HepG2 (cell line): ENCODE measurements at regions not wholly inside any gene's neighbourhood (a gene's known extent, or its start where the extent isn't known, plus 50 kb on each side); places are given as distances from the start of the nearest gene placed in this dataset.
A peak's percentile ranks its signal among the peaks of the same experiment; 100 is the strongest.

ENCODE experiments used
- ATAC-seq: fragments of 200-7000 bp; cut with Tn5 transposase; 3 replicates; pipeline ENCODE4 v1.9.1; 2020; ENCODE audit warnings: mild to moderate bottlenecking, moderate library complexity
- BruUV-seq: library from RNA; stranded (reverse); fragments of 400-500 nt; replicated peaks from 2 replicates; lab custom pipeline; 2021; lab: Mats Ljungman, UMichigan
- CTCF ChIA-PET: fragments of 300-600 bp; formaldehyde crosslinking; extraction: SDS; loops from one replicate; lab custom pipeline; 2021; ENCODE audit warnings: low total read pairs, inconsistent platforms, low intra/inter-chr PET ratio; lab: Yijun Ruan, JAX
- POLR2A ChIA-PET: fragments of 350-600 bp; sonication (Branson Sonifier 250); formaldehyde crosslinking; loops from one replicate; lab custom pipeline; 2020; ENCODE audit warnings: antibody characterized with exemption, inconsistent platforms; lab: Yijun Ruan, JAX
- DNase-seq: peaks from one replicate; pipeline ENCODE4 v3.0.0-alpha.2; 2015; ENCODE audit warnings: low spot score
- FAIRE-seq: peaks from 3 replicates; lab custom pipeline; 2011; peaks lifted over from hg19 to GRCh38; lab: Jason Lieb, UNC
- H2AFZ ChIP-seq: one replicate; pipeline ENCODE4 v1.6.1; 2011; ENCODE audit warnings: low read length, inconsistent platforms
- H3K27ac ChIP-seq: fragments of 300-600 bp; 3 replicates; pipeline ENCODE4 v1.8.0; 2011; ENCODE audit warnings: mixed run types, mild to moderate bottlenecking, mixed read lengths, low read length, inconsistent platforms; ENCODE audit not compliant: insufficient read depth; ENCODE audit errors: extremely low read length
- H3K27me3 ChIP-seq, 2 experiments: fragments of 200-600 bp in 1 of 2; 2 replicates in 1 of 2; 3 replicates in 1 of 2; pipeline versions ENCODE4 v1.6.0 to v1.8.0; 2011; ENCODE audit warnings: low read length in 2 of 2, mild to moderate bottlenecking in 2 of 2, moderate library complexity in 2 of 2, inconsistent platforms in 1 of 2; ENCODE audit not compliant: insufficient read depth in 2 of 2, control insufficient read depth in 1 of 2
- H3K36me3 ChIP-seq, 2 experiments: fragments of 200-600 bp in 1 of 2; replicated peaks in 1 of 2; 2 replicates in 1 of 2; 3 replicates in 1 of 2; pipeline versions ENCODE4 v1.5.1 to v1.8.0; 2011; ENCODE audit warnings: low read length in 2 of 2, inconsistent platforms in 1 of 2; ENCODE audit not compliant: insufficient read depth in 2 of 2, control insufficient read depth in 1 of 2
- H3K4me1 ChIP-seq: 2 replicates; pipeline ENCODE4 v1.5.1; 2012; ENCODE audit warnings: low read length, inconsistent platforms; ENCODE audit not compliant: insufficient read depth
- H3K4me2 ChIP-seq: 2 replicates; pipeline ENCODE4 v1.6.0; 2011; ENCODE audit warnings: low read depth, low read length, inconsistent platforms
- H3K4me3 ChIP-seq, 3 experiments: fragments of 200-600 bp in 1 of 3; sonication (generic), shearing (Covaris generic) in 1 of 3; replicated peaks in 1 of 3; 2 replicates each; pipeline ENCODE4 v1.5.1; 2011 to 2016; ENCODE audit warnings: low read length in 3 of 3, inconsistent platforms in 2 of 3, low read depth in 2 of 3, mild to moderate bottlenecking in 2 of 3, control low read depth in 1 of 3, mixed read lengths in 1 of 3; ENCODE audit not compliant: insufficient read depth in 1 of 3
- H3K79me2 ChIP-seq: one replicate; pipeline ENCODE4 v1.6.1; 2011; ENCODE audit warnings: low read length, inconsistent platforms; ENCODE audit not compliant: insufficient read depth
- H3K9ac ChIP-seq: 2 replicates; pipeline ENCODE4 v1.6.0; 2011; ENCODE audit warnings: mild to moderate bottlenecking, low read depth, low read length, inconsistent platforms; ENCODE audit not compliant: insufficient read depth
- H3K9me3 ChIP-seq: 2 replicates; pipeline ENCODE4 v1.5.1; 2012; ENCODE audit warnings: mild to moderate bottlenecking, low read length
- H4K20me1 ChIP-seq: 2 replicates; pipeline ENCODE4 v1.6.0; 2011; ENCODE audit warnings: inconsistent platforms, mild to moderate bottlenecking, low read length, moderate library complexity; ENCODE audit not compliant: insufficient read depth
- AGO2 ChIP-seq: fragments of 200-400 bp; formaldehyde crosslinking; optimal IDR thresholded peaks from 2 replicates; pipeline ENCODE3; 2017; ENCODE audit warnings: mild to moderate bottlenecking, low read depth, low read length, moderate library complexity
- HNF4A ChIP-seq: sonication (generic); formaldehyde crosslinking; IDR thresholded peaks from 2 replicates; pipeline ENCODE4 v1.4.0; 2020; ENCODE audit warnings: missing genetic modification reagents
- JUND ChIP-seq: sonication (generic); formaldehyde crosslinking; IDR thresholded peaks from 2 replicates; pipeline ENCODE4 v1.8.0; 2022; ENCODE audit warnings: mild to moderate bottlenecking, missing genetic modification reagents
- KMT2A ChIP-seq: sonication (generic); formaldehyde crosslinking; IDR thresholded peaks from 2 replicates; pipeline ENCODE4 v1.4.0; 2020; ENCODE audit warnings: missing genetic modification reagents
- MEIS2 ChIP-seq: sonication (generic); formaldehyde crosslinking; IDR thresholded peaks from 2 replicates; pipeline ENCODE4 v1.9.0; 2021; ENCODE audit warnings: mild to moderate bottlenecking, missing genetic modification reagents
- NR2F6 ChIP-seq, 2 experiments: IDR thresholded peaks; 2 replicates each; pipeline ENCODE4 v1.6.1; 2016; ENCODE audit warnings: antibody characterized with exemption in 1 of 2, mild to moderate bottlenecking in 1 of 2
- ZFYVE20 ChIP-seq: sonication (generic); formaldehyde crosslinking; IDR thresholded peaks from 2 replicates; pipeline ENCODE4 v1.8.0; 2023; ENCODE audit warnings: low read depth, mild to moderate bottlenecking, moderate library complexity, missing genetic modification reagents, borderline replicate concordance
- ZNF24 ChIP-seq: fragments of 450-650 bp; IDR thresholded peaks from 2 replicates; pipeline ENCODE4 v1.6.1; 2017; ENCODE audit warnings: antibody characterized with exemption, mild to moderate bottlenecking
- ZNF775 ChIP-seq: sonication (generic); formaldehyde crosslinking; IDR thresholded peaks from 2 replicates; pipeline ENCODE4 v1.4.0; 2020; ENCODE audit warnings: missing genetic modification reagents, mild to moderate bottlenecking, moderate library complexity, borderline replicate concordance
- ZNF782 ChIP-seq: sonication (generic); formaldehyde crosslinking; IDR thresholded peaks from 2 replicates; pipeline ENCODE4 v1.4.0; 2020; ENCODE audit warnings: missing genetic modification reagents, mild to moderate bottlenecking, borderline replicate concordance
- WGBS: methylation state at CpG from one replicate; pipeline ENCODE4 v1.1.6; 2017; ENCODE audit warnings: low lambda C conversion rate; 5-methylcytosine and 5-hydroxymethylcytosine counted together
- in situ Hi-C: cut with HindIII; loops from 2 replicates; pipeline ENCODE4 v1.10.0; 2017; ENCODE audit warnings: low pct_unique_long_range_greater_than_20kb; ENCODE audit not compliant: extremely low pct_ligation_motif_present
- intact Hi-C: fragments of 100-400 bp; cut with micrococcal nuclease; formaldehyde crosslinking; loops from one replicate; pipeline ENCODE4 v1.10.0; 2022; ENCODE audit not compliant: unreplicated experiment
- TF ChIP-seq, protein P1 (sequence below): sonication (generic); formaldehyde crosslinking; IDR thresholded peaks from 2 replicates; pipeline ENCODE4 v1.5.0; 2020; ENCODE audit warnings: mild to moderate bottlenecking, missing genetic modification reagents, moderate library complexity
- TF ChIP-seq, protein P2 (sequence below): sonication (generic); formaldehyde crosslinking; IDR thresholded peaks from 2 replicates; pipeline ENCODE4 v1.4.0; 2020; ENCODE audit warnings: missing genetic modification reagents, mild to moderate bottlenecking, borderline replicate concordance
- TF ChIP-seq, protein P3 (sequence below): sonication (generic); formaldehyde crosslinking; IDR thresholded peaks from 2 replicates; pipeline ENCODE4 v1.4.0; 2020; ENCODE audit warnings: missing genetic modification reagents; ENCODE audit errors: not compliant biosample characterization
- TF ChIP-seq, protein P4 (sequence below): sonication (generic); formaldehyde crosslinking; IDR thresholded peaks from 2 replicates; pipeline ENCODE4 v1.4.0; 2020; ENCODE audit warnings: mild to moderate bottlenecking, low read depth, missing genetic modification reagents

DNA sequence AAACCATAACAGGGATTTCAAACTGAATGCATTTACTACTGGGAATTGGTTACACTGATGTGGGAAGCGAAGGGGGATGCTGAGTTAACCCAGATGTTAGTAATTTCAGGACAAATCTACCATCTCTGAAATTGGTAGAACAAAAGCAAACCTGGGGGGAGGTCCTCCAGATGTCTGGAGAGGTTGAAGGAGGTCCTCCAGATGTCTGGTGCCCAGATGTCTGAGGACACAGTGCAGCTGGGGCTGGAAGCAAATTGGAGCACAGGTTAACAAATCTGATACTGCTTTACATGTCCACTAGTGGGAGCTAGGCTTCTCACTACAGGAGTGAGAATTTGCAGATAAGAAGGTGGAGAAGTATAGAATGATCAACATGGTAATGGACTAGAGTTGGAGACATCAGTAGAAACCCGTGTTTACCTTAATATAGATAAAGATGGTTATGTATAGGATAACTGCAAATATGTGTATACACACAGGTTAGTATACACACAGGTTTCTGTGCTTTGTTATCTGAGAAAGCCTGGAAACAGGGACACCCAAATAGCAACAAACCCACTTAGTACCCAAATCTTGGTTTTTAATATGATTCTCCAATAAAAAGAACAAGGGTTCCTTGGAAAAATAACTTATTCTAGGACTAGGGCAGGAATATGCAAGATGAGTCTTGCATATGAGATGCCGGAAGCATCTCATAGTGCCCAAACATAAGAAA lies 162.5 kb downstream of the C12orf50 start:
- H3K79me2 ChIP-seq, result no peaks in the 10 kb centered on the region
- intact Hi-C loops, result loop anchor here (1.0 to 2.0 kb wide), 2 partner anchors 129 to 182 kb away; no protein-coding TSS in a partner anchor
- in situ Hi-C loops, result no loop called here
- H3K4me1 ChIP-seq, result no peaks in the 10 kb centered on the region
- FAIRE-seq (peak; percentile 8), DNase-seq (peak; percentile 14), ATAC-seq (peak; percentile 68)
- WGBS, result 19% methylated on average over 3 of the region's 3 CpGs
- H2AFZ ChIP-seq, result no peak overlapping the region
- no peak overlapping the region for H3K9ac ChIP-seq
- TF ChIP-seq ZNF782 (CRISPR knock-in tag), result no peak
- peak; percentile 72; the same call in 1 of the 2 replicates for TF ChIP-seq ZNF775 (CRISPR knock-in tag)
- TF ChIP-seq, protein P1, sequence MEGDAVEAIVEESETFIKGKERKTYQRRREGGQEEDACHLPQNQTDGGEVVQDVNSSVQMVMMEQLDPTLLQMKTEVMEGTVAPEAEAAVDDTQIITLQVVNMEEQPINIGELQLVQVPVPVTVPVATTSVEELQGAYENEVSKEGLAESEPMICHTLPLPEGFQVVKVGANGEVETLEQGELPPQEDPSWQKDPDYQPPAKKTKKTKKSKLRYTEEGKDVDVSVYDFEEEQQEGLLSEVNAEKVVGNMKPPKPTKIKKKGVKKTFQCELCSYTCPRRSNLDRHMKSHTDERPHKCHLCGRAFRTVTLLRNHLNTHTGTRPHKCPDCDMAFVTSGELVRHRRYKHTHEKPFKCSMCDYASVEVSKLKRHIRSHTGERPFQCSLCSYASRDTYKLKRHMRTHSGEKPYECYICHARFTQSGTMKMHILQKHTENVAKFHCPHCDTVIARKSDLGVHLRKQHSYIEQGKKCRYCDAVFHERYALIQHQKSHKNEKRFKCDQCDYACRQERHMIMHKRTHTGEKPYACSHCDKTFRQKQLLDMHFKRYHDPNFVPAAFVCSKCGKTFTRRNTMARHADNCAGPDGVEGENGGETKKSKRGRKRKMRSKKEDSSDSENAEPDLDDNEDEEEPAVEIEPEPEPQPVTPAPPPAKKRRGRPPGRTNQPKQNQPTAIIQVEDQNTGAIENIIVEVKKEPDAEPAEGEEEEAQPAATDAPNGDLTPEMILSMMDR (CRISPR knock-in tag), result peak; percentile 42
- POLR2A ChIA-PET, result no interaction called here
- no TSS peak for BruUV-seq
- no peak overlapping the region for H3K4me2 ChIP-seq
- H3K27me3 ChIP-seq, result no peaks in the 10 kb centered on the region
- no peaks in the 10 kb centered on the region for H4K20me1 ChIP-seq
- H3K4me3 ChIP-seq, result no peak overlapping the region
- H3K9me3 ChIP-seq, result no peaks in the 10 kb centered on the region
- no peak overlapping the region for H3K27ac ChIP-seq
- CTCF ChIA-PET, result no interaction called here
- no peaks in the 10 kb centered on the region for H3K36me3 ChIP-seq

DNA sequence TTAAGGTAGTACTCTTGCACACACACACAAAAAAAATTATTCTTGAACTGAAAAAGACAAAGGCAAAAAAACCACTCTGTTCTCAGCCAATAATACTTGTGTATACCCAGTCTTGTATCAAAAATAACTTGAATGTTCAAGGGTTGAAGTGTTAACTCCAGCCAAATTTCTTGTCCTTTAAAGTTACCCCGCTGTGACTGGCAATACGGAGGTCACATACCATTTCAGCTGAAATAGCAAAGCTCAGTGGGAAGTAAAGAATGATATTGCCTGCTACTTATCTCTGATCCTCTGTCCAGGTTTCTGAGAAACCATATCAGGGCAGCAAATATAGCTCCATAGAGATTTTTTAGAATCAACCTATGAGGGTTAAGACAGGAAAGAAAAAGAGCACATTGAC lies 167.4 kb downstream of the C12orf50 start:
- no TSS peak for BruUV-seq
- in situ Hi-C loops, result no loop called here
- no peak for TF ChIP-seq JUND (CRISPR knock-in tag)
- TF ChIP-seq, protein P2, sequence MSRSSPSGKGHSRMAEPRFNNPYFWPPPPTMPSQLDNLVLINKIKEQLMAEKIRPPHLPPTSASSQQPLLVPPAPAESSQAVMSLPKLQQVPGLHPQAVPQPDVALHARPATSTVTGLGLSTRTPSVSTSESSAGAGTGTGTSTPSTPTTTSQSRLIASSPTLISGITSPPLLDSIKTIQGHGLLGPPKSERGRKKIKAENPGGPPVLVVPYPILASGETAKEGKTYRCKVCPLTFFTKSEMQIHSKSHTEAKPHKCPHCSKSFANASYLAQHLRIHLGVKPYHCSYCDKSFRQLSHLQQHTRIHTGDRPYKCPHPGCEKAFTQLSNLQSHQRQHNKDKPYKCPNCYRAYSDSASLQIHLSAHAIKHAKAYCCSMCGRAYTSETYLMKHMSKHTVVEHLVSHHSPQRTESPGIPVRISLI (CRISPR knock-in tag), result no peak
- no peak for TF ChIP-seq HNF4A (CRISPR knock-in tag)
- no peak for TF ChIP-seq NR2F6 (IDR thresholded peaks at IDR 0.05)
- TF ChIP-seq NR2F6 (CRISPR knock-in tag; IDR thresholded peaks at IDR 0.05), result no peak
- no peak for TF ChIP-seq MEIS2 (CRISPR knock-in tag)
- TF ChIP-seq, protein P3, sequence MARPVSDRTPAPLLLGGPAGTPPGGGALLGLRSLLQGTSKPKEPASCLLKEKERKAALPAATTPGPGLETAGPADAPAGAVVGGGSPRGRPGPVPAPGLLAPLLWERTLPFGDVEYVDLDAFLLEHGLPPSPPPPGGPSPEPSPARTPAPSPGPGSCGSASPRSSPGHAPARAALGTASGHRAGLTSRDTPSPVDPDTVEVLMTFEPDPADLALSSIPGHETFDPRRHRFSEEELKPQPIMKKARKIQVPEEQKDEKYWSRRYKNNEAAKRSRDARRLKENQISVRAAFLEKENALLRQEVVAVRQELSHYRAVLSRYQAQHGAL (CRISPR knock-in tag), result no peak
- no peak for TF ChIP-seq ZFYVE20 (CRISPR knock-in tag)
- no peak for TF ChIP-seq KMT2A
- TF ChIP-seq, protein P4, sequence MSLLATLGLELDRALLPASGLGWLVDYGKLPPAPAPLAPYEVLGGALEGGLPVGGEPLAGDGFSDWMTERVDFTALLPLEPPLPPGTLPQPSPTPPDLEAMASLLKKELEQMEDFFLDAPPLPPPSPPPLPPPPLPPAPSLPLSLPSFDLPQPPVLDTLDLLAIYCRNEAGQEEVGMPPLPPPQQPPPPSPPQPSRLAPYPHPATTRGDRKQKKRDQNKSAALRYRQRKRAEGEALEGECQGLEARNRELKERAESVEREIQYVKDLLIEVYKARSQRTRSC (CRISPR knock-in tag), result no peak
- no peak for TF ChIP-seq ZNF24
- TF ChIP-seq AGO2, result no peak

More for the DNA sequence above, 167.4 kb downstream of the C12orf50 start:
- DNase-seq (no peak), FAIRE-seq (no peak), ATAC-seq (no peak)
- Histone ChIP-seq H3K27me3 (no peaks in the 10 kb centered on the region), H3K4me1 (no peaks in the 10 kb centered on the region), H3K9ac (no peak overlapping the region), H3K79me2 (no peaks in the 10 kb centered on the region), H3K36me3 (no peaks in the 10 kb centered on the region), H3K9me3 (no peaks in the 10 kb centered on the region), H2AFZ (no peak overlapping the region), H4K20me1 (no peaks in the 10 kb centered on the region), H3K4me3 (no peak overlapping the region), H3K27ac (no peak overlapping the region), H3K4me2 (no peak overlapping the region)
- intact Hi-C loops, result no loop called here
- ChIA-PET CTCF (no interaction called here), POLR2A (no interaction called here)
- 4% methylated on average over 2 of the region's 2 CpGs for WGBS
